HG03095 (cell line): ENCODE measurements at regions not wholly inside any gene's neighbourhood (a gene's known extent, or its start where the extent isn't known, plus 50 kb on each side); places are given as distances from the start of the nearest gene placed in this dataset.

ENCODE experiments used
- ATAC-seq: cut with Tn5 transposase; IDR thresholded peaks from one replicate; pipeline ENCODE4 v1.9.1; 2021; ENCODE audit warnings: moderate library complexity; ENCODE audit not compliant: unreplicated experiment

- ATAC-seq, result no peak
Observed at GRCh38 chr2:114065731-114066130, 175.8 kb downstream of the ACTR3 start.

DNA sequence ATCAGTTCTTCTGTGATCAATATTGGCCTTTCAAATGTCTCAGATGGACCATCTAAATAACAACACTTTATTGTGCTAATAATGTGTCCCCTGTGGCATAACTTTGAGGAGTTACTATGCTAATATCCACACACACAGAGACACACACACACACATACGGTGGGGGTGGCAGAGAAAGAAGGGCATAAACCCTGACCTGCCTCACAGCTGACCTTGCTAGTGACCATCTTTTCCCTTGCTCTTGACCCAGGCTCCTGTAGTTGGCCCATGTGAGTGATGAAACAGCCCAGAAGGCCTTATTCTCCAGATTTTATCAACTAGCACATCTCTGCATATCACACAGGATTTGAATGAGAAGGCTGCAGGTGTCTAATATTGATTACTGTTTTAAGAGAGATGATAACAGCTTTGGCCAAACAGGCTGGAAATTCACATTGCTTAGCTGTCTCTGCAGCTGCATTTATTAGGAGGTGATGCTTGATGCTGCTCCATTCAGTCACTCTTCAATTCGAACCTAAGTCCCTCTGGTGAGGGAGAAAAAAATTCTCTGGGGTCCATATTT lies 176.4 kb downstream of the ACTR3 start:
- no peak for ATAC-seq

DNA sequence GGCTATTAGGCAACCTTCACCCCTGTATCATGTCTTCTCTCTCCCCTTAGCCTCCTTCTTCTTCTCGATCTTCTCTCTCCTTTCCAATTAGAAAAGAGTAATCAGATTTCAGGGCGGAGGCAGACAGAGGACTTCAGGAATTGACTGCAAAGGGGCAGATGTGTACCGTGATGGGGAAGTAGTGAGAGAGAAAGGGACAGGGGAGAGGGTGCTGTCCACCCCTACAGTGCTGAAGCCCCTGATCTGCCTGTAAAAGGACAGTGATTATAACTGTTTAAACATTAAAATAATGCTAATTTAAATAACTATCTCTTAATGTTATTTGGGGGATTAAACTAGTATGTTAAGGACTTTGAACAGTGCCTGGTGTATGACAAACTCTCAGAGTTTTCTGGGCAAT lies 178.5 kb downstream of the ACTR3 start:
- ATAC-seq, result no peak

- ATAC-seq, result no peak
Observed at GRCh38 chr2:114076961-114077360, 187.1 kb downstream of the ACTR3 start.

DNA sequence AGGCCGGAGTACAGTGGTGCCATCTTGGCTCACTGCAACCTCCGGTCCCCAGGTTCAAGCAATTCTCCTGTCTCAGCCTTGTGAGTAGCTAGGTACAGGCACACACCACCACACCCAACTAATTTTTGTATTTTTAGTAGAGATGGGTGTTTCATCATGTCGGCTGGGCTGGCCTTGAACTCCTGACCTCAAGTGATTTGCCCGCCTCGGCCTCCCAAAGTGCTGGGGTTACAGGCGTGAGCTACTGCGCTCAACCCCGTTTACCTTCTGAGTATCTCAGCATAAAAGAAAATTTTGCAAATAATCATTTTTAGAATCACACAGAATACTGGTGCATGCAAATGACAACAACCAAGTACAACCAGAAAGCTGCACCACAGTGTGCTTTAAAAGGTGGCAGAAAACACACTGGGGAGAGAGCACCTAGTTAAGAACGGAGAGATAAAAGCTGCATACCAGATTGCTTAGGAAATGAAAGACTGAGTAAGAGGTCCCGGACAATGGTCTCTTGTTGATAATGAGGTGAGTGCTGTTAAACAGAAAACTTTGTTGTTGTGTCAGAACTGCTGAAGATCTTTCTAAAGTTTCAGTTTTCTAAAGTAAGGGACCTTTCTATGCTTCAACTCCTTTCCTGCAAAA lies 189.6 kb downstream of the ACTR3 start:
- no peak for ATAC-seq

- no peak for ATAC-seq
Observed at GRCh38 chr2:114082731-114083433, 193.0 kb downstream of the ACTR3 start.

DNA sequence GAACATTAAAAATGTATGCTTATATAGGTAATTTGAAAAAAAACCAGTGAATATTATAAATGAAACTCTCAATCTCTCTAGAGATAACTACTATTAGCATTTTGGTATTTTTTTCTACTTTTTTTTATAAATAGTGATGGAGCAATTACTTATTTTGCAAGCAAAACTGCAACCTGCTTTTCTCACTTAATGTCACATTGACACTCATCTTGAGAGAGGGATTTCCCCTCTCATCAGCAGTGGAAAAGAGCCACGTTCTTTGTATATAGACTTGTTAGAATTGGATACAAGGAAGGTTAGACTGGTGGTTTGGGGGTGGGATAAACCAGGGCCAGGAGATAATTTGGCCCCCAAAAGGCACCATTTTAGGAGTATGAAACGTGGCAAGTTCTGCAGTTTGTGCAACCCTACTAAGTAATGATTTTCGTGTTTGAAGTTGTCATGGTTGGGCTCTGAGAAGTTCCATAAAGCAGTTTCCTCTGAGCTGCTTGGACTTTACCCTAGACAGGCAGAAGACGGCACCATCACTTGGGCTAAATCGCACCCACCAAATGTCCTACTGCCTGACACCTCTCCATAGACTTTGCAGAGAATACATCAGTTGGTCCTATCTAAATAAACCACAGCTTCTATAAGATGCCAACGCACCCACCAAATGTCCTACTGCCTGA lies 194.0 kb downstream of the ACTR3 start:
- no peak for ATAC-seq

- no peak for ATAC-seq
Observed at GRCh38 chr2:114085238-114085637, 195.3 kb downstream of the ACTR3 start.

DNA sequence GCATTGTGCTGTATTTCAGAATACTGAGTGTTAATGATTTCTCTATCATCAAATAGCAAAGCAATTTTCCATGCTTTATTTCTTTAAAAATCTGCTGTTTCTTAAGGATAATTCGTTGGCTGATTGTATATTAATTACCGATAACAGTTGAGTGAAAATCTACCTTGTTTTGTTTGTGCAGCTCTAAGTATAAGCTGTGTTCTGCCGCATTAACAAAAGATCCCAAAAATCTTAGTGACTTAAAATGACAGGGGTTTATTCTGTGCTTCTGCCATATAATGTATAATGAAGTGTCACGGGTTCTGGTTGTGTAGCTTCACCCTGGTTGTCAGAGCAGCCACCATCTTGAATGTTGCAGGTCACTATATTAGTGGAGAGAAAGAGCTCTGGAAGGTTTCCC lies 196.1 kb downstream of the ACTR3 start:
- no peak for ATAC-seq

DNA sequence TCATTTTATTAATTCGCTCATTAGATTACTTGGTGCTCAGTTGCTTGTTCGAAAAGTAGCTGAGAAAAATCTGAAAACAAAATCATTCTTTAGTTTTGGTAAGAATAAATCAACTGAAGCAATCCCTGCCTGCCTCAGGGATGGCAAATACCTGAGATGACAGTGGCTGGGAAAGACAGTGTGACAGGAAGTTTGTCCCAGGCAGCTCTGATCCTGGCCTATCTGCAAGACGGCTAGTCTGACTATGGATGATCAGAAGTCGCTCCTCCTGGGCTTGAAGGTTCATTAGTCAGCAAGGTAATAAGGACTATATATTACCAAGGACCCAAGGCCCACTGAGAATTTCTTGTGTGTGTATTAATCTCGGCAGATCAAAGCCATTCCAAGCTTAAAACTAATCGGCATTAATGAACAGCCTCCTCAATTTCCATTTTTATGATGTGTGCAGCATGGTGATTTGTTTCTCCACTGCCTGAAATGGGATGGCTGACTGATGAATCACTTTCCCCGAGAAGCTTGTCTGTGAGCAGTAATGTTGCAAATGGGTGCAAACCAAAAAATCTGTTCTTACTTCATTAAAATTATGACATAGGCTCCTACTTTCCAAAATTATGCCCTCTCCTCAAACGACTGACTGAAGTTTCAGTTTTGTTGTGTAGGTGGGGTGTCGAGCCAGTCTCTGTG lies 199.9 kb downstream of the ACTR3 start:
- ATAC-seq, result no peak

GRCh38 chr2:114091010-114091409 lies 201.1 kb downstream of the ACTR3 start:
- ATAC-seq, result no peak

GRCh38 chr2:114108249-114108648 lies 218.4 kb downstream of the ACTR3 start:
- ATAC-seq, result no peak

DNA sequence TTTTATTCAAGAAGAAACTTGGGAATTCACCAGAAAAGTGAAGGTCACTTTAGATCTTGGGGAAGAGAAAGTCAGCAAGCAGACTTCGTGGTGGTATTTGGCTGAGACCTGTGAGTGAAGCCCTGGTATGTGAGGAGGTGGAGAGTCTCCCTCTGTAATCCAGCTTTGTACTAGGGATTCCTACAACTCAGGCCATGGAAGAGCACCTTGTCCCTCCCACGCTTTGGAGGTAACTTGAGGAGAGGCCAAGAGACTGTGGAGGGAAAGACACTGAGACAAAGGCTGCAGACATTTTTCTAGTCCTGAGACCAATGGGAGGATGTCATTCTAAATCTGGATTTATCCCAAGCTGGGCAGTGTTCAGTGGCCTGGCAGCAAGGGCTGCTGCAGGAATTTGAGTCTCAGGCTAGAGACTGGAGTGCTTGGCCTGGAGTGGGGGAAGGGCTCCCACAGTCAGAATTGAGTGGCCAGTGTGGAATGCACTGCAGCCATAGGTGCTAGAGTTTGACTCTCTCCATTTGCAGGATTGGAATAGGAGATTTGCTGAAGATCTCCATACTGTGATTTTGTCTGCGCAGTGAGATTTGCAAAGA lies 219.0 kb downstream of the ACTR3 start:
- no peak for ATAC-seq

- ATAC-seq, result no peak
Observed at GRCh38 chr2:114111329-114111728, 221.4 kb downstream of the ACTR3 start.

- ATAC-seq, result no peak
Observed at GRCh38 chr2:114113518-114113917, 223.6 kb downstream of the ACTR3 start.

- ATAC-seq, result no peak
Observed at GRCh38 chr2:114118088-114118487, 228.2 kb downstream of the ACTR3 start.

DNA sequence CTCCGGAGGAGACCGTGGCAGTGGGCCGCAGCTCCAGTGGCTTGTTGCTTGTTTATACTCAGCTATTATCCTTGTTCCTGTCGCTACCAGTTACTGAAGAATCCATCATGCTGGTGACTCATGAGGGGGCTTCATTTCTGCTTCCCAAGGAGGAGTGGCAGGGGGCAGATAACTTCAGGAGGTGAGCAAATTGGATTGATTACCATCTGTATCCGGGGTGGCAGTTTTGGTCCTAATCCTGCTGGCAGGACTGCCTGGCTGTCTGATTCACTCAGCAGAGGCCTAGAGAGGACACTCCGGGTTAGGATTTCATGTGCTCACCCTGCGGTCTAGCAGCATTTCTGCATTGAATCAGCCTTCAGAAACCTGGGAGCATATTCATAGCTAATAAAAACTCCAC lies 230.0 kb downstream of the ACTR3 start:
- no peak for ATAC-seq

GRCh38 chr2:114122930-114123329 lies 233.0 kb downstream of the ACTR3 start:
- no peak for ATAC-seq

GRCh38 chr2:114123925-114124324 lies 234.0 kb downstream of the ACTR3 start:
- ATAC-seq, result no peak

GRCh38 chr2:114127372-114127771 lies 237.5 kb downstream of the ACTR3 start:
- ATAC-seq, result no peak

- ATAC-seq, result no peak
Observed at GRCh38 chr2:114128263-114128662, 238.4 kb downstream of the ACTR3 start.
